Osteocyte (in vitro differentiated cells): ENCODE measurements at regions not wholly inside any gene's neighbourhood (a gene's known extent, or its start where the extent isn't known, plus 50 kb on each side); places are given as distances from the start of the nearest gene placed in this dataset.

Experiments used
- DNase-seq: peaks from one replicate; pipeline ENCODE4 v3.0.0; 2021; ENCODE audit warnings: mixed read lengths; ENCODE audit not compliant: unreplicated experiment; ENCODE audit errors: extremely low spot score
- H3K27ac Mint-ChIP-seq: one replicate; pipeline ENCODE4 v1.8.0; 2021; ENCODE audit warnings: mild to moderate bottlenecking, mixed read lengths; ENCODE audit not compliant: unreplicated experiment
- H3K27me3 Mint-ChIP-seq: one replicate; pipeline ENCODE4 v1.8.0; 2021; ENCODE audit warnings: mixed read lengths; ENCODE audit not compliant: unreplicated experiment
- H3K36me3 Mint-ChIP-seq: one replicate; pipeline ENCODE4 v1.8.0; 2021; ENCODE audit warnings: mixed read lengths; ENCODE audit not compliant: unreplicated experiment
- H3K4me1 Mint-ChIP-seq: one replicate; pipeline ENCODE4 v1.8.0; 2021; ENCODE audit warnings: mixed read lengths; ENCODE audit not compliant: unreplicated experiment
- H3K4me3 Mint-ChIP-seq: one replicate; pipeline ENCODE4 v1.8.0; 2021; ENCODE audit warnings: mild to moderate bottlenecking, moderate library complexity, mixed read lengths; ENCODE audit not compliant: unreplicated experiment
- H3K9me3 Mint-ChIP-seq: one replicate; pipeline ENCODE4 v1.8.0; 2021; ENCODE audit warnings: mixed read lengths; ENCODE audit not compliant: unreplicated experiment
- CTCF ChIP-seq: fragments of 200-600 bp; sonication (generic); IDR thresholded peaks from 2 replicates; pipeline ENCODE4 v1.5.0; 2021; ENCODE audit warnings: antibody characterized with exemption, mild to moderate bottlenecking, moderate library complexity

DNA sequence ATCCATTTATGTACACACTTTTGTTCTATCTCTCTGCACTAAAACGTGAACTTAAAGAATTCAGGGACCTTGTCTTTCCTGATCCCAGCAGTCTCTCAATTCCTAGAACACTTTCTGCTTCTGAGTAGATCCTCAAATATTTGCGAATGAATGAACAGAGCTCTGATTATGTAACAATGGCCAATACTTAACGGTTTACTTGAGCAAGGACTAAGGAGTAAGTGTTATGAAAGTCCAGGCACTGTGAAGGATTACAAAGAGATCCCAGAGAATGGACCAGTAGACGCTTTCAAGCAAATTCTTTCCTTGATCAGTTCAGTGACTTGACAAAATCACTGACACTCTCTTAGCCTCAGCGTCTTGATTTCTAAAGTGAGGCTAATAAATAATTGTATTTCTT, 514.5 kb upstream of the KLHL1 start:
- Mint-ChIP-seq H3K4me1 (no peaks in the 10 kb centered on the region), H3K4me3 (no peak overlapping the region), H3K27ac (no peak overlapping the region), H3K36me3 (no peaks in the 10 kb centered on the region), H3K9me3 (no peaks in the 10 kb centered on the region), H3K27me3 (peaks cover 16% of the 10 kb centered on the region)
- DNase-seq = no peak
- TF ChIP-seq CTCF = no peak

DNA sequence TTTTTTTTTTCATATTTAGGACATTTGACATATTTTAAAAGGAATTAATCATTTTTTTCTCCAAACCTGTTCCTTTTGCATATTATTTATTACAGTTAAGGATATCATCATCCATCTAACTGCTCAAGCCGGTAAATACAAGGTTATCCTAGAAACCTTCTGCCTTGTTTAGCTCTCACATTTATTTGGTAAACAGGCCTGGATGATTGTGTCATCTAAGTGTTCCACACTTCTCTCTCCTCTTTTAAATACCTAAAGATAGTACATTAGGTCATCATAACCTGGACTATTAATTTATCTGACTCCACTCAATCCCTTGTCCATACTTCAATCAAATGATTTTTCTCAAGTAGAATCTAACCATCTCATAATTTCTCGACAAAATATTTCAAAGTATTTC, 511.7 kb upstream of the KLHL1 start:
- TF ChIP-seq CTCF = no peak
- no peaks in the 10 kb centered on the region for H3K9me3 Mint-ChIP-seq
- H3K4me1 Mint-ChIP-seq = no peaks in the 10 kb centered on the region
- H3K4me3 Mint-ChIP-seq = no peak overlapping the region
- no peak overlapping the region for H3K27ac Mint-ChIP-seq
- H3K36me3 Mint-ChIP-seq = no peaks in the 10 kb centered on the region
- peaks cover 38% of the 10 kb centered on the region for H3K27me3 Mint-ChIP-seq
- DNase-seq = no peak

- H3K36me3 Mint-ChIP-seq = no peaks in the 10 kb centered on the region
- H3K27ac Mint-ChIP-seq = no peak overlapping the region
- no peaks in the 10 kb centered on the region for H3K4me1 Mint-ChIP-seq
- no peaks in the 10 kb centered on the region for H3K9me3 Mint-ChIP-seq
- DNase-seq = no peak
- no peak for TF ChIP-seq CTCF
- peaks cover 38% of the 10 kb centered on the region for H3K27me3 Mint-ChIP-seq
- no peak overlapping the region for H3K4me3 Mint-ChIP-seq
These were observed 508.6 kb upstream of the KLHL1 start for GRCh38 chr13:70616847-70617246.

GRCh38 chr13:70613295-70613694, 505.0 kb upstream of the KLHL1 start:
- Mint-ChIP-seq H3K36me3 (no peaks in the 10 kb centered on the region), H3K4me1 (no peaks in the 10 kb centered on the region), H3K4me3 (no peak overlapping the region), H3K27me3 (peaks cover 39% of the 10 kb centered on the region), H3K9me3 (no peaks in the 10 kb centered on the region), H3K27ac (no peak overlapping the region)
- DNase-seq = no peak
- peak; percentile 49 for TF ChIP-seq CTCF

DNA sequence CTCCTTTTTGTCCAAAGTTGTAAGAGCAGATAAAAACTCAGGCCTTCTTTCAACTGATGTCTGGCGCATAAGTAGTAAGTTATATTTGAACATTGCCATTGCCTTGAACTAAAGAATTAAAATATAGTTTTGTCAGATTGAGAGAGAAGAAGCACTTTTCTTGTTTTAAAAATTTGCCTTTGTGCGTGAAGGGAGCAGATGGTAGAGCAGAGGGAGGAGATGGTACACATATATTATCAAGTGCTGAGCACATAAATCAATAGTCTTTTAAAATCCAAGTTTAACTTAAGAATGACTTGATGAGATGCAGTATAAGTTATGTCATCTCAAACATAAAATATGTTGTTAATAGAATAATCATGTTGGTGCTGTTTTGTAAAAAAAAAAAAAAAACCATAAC, 504.6 kb upstream of the KLHL1 start:
- H3K9me3 Mint-ChIP-seq = no peaks in the 10 kb centered on the region
- TF ChIP-seq CTCF = no peak
- peaks cover 36% of the 10 kb centered on the region for H3K27me3 Mint-ChIP-seq
- H3K27ac Mint-ChIP-seq = no peak overlapping the region
- no peaks in the 10 kb centered on the region for H3K36me3 Mint-ChIP-seq
- no peak for DNase-seq
- no peaks in the 10 kb centered on the region for H3K4me1 Mint-ChIP-seq
- H3K4me3 Mint-ChIP-seq = no peak overlapping the region
